Posterior vena cava (tissue), 2 donors: ENCODE measurements at regions not wholly inside any gene's neighbourhood (a gene's known extent, or its start where the extent isn't known, plus 50 kb on each side); places are given as distances from the start of the nearest gene placed in this dataset.

Experiments
- DNase-seq: peaks from one replicate; pipeline ENCODE4 v3.0.0-alpha.2; 2020; ENCODE audit warnings: low spot score
- intact Hi-C, 2 donors: fragments of 100-400 bp; cut with DNase I; formaldehyde crosslinking; loops; one replicate each; pipeline versions ENCODE4 v1.14.1 to v1.14.2; 2022 to 2023
- donor health status: DM: yes; HTN: yes; CAD: no.
- donor health status: DM: yes; HTN: yes; CAD: no.

DNA sequence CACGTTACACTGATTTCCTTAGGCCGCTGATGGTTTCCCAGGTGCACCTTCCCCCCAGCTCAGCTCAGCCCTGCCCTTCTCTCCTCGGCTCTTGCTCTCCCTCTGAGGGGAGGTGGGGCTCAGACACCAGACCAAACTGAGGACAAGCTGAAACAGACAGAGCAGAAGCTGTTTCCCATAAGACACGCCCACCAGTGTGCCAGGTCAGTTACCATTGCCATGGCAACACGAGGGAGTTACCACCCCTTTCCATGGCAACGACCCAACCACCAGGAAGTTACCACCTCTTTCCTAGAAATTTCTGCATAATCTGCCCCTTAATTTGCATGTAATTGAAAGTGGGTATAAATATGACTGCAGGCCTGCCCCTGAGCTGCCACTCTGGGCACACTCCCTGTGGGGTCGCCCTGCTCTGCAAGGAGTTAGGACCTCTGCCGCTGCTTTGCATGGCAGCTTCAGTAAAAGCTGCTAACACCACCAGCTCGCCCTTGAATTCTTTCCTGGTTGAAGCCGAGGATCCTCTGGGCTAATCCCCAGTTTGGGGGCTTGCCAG, 120.9 kb upstream of the SMIM21 start:
- DNase-seq: no peak
- intact Hi-C loops: no loop called here

DNA sequence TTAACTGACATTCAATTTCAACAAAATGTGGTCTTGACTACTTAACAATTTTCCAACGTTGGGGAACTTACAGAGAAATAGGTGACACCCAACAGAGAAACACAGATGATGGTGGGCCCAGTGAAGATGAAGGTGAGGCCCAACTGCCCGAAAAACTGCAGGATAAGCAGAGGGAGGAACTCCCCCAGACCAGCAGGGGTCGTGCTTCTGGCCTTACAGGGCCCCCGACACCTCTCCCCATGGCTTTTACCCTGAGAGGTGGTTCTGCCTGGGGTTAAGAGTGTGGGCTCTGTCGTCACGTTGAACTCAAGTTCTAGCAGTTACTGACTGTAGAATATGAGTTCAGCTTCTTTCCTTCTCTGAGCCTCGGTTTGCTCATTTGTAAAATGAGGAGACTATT, 119.5 kb upstream of the SMIM21 start:
- intact Hi-C loops: no loop called here
- DNase-seq: no peak

DNA sequence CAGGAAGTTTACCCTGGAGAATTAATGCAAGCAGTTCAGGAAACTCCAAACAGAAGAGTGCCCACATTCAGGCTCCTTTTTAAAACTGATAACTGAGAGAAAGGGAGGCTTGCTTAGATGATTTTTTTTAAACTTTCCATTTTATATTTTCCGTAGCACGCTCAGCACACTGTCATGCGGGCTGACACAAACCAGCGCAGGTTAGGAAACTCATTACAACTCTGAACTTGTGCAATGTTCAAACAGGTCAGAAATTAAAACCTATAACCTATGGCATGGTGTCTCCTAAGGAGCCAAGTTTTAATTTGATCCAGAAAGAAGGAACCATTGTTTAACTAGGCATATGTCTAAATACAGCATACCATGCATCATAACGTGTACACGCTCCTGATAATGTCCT, 117.7 kb upstream of the SMIM21 start:
- DNase-seq: no peak

DNA sequence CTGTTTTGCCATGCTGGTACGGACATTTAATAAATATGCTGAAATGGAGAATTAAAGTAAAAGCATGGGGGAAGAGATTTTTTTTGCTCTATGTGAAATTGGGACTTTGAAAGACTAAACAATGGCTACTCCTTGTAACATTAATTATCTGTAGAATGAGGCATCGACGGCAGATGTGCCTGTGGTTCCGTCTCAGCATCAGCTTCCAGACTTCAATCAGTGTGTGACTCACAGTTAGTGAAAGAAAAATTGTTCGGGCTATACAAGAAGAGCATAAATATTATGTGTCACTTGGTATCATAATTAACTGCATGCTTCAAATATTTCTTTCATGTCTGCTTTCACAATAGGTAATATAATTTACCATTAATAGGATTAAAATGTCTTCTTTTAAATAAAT, 117.0 kb upstream of the SMIM21 start:
- intact Hi-C loops: no loop called here
- no peak for DNase-seq

More for the DNA sequence above, 117.7 kb upstream of the SMIM21 start:
- intact Hi-C loops: no loop called here

DNA sequence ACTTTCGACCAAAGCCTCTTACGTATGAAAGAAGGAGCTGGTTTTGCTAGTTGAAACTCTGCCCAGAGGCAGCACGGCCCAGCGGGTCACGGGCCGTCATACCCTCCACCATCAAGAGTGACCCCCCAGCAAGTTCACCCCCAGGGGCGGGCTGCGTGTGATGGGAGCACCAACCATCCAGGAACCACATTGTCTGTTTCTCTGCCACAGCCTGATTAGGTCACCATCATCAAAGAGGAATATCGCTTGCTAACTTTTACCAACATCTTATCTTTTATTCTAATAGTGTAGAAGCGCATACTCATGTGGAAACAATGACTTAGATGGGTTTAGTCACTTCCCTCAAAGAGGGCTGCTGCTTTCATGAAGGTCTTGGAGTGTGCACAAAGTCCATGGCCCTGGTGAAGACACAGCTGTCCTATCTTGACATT, 116.6 kb upstream of the SMIM21 start:
- no peak for DNase-seq
- intact Hi-C loops: no loop called here

DNA sequence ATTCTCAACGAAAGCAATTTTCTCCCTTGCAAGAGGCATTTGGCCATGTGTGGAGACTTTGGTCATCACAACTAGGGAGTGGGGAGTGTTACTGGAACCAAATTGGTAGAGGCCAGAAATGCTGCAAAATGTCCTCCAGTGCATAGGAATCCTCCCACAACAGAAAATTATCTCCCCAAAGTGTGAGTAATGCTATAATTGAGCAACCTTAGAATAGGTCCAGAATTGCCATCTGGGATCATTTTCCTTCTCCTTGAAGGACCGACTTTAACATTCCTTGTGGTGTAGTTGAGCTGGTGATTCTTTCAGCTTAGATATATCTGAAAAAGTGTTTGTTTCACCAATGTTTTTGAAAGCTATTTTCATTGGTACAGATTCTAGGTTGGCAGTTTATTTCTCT, 111.2 kb upstream of the SMIM21 start:
- no peak for DNase-seq
- intact Hi-C loops: no loop called here

DNA sequence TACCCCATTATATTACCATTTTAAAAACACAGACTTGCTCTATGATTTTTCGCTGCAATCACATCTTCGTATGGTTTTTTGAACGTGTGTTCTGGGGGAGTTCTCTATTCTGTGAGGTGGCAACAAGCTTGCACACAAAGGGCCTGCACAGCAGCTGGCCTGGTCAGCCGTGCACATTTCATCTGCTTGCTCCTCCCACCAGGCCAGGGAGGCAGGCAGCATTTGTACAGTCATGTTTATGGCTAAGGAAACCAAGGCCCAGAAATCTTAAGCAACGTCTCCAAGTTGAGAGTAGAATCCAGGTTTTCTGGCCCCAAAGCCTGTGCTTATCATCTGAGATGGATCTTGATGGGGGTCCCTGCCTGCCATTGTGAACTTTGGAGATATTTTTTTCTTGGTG, 106.4 kb upstream of the SMIM21 start:
- intact Hi-C loops: no loop called here
- DNase-seq: no peak

DNA sequence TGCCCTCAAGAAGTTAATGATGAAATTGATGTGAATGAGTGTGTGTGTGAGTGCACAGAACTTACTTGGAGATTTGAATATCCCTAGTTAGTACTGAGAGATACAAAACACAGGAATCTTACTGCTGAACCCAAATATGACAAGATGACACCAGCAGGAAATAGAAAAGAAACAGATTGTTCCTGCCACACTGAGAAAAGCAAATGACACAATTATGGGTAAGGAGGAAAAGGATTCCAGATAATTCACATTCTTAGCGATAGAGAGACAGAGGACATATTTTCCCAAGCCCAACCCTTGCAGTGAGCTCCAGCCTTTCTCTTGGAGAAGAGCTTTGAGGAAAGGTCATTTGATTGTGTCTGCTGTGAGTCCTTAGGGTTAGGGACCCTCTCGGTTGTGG, 105.7 kb upstream of the SMIM21 start:
- no peak for DNase-seq
- intact Hi-C loops: no loop called here

DNA sequence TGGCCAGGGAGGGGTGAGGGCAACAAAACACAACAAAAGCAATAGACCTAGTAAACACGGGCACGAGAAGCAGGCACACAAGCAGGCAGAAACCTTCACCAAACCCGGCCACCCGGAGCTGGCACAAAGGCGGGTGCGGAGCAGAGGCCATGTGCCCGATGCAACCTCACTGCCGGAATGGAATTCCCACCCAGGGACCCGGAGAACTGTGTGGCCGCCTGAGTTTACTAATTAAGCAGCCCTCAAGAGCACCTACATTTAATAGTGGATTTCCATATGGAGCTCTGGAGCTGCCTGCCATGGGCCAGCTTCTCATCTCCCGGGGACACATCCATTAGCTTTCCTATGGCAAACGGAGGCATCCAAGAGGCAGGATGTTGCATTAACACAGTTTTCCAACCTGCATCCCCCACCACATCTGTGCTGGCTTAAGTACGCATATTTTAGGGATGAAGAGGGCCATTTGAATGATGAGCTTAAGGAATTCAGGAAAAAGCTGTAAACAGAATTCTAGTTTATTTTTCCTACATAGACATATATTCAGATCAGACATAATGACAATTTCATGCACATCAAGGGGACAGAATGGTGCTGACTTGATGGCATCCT, 104.5 kb upstream of the SMIM21 start:
- DNase-seq: peak; percentile 72
- intact Hi-C loops: no loop called here

DNA sequence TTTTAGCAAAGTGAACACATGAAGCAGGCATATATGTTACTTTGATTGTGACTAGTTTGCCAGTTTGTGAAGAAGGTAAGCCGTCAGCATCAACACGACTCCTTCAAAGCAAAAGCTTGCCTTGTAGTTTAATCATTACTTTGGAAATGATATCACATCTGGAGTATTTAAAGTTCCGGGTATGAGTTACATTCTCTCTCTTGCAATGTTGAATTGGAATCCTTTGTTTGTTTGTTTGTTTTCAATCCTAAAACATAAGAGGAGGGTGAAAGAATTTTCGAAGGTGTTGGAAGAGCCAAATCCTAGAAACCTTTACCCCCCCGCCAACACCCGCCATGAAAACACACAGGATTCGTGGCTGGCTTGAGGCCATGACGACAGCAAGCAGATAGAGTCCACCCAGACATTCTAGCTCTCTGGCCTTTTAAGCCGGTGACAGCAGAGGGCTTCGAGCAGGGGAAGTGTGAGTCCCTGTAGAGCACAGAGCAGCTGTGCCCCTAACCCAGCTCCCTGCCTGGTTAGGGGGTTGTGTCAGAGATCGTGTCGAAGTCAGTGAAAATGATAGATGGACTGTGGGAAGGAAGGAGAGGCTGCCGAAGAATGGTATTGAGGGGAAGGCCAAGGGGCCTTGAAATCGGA, 103.8 kb upstream of the SMIM21 start:
- no peak for DNase-seq
- intact Hi-C loops: no loop called here

DNA sequence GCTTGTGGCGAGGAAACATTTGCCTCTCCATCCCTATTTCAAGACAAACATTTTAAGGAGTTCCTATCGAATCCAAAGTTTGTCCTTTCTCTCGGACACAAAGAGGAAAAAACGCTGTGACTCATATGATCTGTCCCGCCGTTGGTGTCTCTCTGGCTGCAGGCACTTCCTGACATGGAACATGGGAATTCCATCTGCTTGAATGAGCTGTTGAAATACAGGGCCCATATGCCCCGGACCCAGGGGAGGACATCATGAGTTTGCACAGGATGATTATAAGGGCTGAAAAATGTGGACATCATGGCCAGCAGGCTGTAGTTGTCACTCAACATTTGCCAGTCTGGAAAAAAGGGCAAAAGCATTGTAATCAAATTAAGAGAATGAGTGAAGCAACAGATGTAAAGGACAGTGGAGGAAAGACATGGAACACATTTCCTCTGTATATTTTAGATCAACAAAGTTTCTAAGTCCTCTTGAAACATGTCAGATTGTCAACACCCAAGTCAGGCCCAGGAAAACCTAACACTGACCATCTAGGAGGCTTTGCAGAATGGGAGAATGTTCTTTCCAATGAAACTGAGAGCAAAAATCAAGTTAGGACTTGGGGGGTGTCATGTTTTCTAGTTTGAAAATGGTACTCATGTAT, 103.2 kb upstream of the SMIM21 start:
- no peak for DNase-seq
- intact Hi-C loops: no loop called here

DNA sequence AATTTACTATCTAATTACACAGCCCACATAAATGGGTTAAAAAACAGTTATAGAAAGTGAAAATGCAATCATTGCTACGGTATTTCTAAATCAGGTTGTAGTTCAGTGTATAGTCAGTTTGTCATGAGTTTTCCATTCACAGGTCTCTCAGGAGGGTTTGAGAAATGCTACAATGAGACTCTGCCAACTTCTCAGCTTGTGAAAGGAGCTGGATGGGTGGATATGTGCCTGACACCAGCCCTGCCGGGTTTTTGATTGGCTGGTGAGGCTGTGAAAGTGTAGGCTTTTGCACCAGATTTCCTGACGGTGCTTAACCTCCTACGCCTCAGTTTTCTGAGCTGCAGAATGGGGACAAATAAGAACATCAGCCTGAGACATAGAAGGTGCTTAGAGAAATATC, 102.6 kb upstream of the SMIM21 start:
- DNase-seq: no peak
- intact Hi-C loops: no loop called here

DNA sequence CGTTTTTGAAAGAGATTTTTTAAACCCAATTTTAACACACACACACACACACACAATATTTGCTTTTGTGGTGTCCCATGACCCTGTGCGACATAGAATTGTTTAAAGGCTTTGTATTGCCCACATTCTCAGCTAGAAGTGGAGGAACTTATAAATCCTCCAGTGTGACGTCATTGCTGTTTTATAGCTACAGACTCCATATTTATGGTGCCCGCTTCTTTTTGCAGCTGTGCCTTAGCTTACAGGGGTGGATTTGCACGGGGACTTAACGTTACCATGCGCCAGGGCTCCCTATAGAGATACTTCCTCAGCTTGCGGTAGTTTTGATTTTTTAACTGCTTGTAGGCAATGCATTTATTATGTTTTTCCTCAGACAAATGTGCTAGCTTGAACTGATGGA, 101.9 kb upstream of the SMIM21 start:
- intact Hi-C loops: no loop called here
- DNase-seq: no peak

DNA sequence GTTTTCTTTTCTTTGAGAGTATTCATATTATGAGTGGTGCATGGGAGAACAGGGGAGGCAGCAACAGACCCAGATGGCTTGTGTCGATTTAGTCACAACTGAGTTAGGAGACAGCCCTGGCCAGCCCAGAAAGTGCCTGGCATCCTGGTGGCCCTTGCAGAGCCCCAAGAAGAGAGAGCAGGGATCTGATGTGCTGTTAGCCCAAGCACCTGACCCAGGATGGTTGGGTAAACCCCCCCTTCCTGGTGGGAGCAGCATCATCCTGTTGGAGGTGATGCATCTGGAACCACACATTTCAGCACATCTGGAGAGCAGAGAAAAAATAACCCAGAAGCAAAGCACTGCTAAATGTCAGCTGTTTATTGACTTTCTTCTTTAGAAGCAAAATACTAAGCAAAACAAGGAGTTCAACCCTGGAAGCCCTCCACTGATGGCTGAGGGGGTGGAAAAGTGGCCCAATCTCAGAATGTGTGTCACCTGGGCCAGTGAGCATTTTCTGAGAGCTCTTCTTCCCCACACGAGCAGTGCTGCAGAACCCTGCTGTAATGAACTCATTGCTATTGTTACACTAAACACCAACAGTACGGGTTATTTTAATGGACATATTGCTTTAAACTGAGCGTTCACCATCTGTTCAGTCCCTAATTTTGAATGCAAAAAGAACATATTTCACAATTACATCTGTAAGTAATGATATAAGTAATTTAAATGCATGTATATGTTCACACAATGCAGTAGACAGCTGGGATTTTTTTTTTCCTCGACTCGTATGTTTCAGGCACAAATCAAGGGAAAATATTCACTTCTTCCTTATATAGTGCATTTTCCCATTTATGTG, 100.6 kb upstream of the SMIM21 start:
- intact Hi-C loops: no loop called here
- no peak for DNase-seq

DNA sequence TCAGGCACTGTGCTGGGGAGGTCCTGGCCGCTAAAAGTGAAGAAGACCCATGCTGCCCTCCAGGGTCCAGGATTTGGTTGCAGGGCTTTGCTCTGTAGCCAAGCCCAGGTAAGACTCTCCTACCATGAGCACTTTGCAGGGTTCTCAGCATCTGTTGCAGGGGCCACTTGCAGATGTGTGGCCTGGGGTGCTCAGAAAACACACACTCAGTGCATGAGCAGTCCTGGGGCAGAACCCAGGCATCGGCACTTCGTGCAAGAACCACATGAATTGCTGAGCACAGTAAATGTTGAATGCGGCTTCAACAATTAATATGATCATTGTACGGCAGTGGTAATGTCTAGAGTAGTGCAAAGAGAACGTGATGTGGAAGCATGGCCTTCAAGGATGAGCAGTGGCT, 98.5 kb upstream of the SMIM21 start:
- intact Hi-C loops: no loop called here
- DNase-seq: no peak

DNA sequence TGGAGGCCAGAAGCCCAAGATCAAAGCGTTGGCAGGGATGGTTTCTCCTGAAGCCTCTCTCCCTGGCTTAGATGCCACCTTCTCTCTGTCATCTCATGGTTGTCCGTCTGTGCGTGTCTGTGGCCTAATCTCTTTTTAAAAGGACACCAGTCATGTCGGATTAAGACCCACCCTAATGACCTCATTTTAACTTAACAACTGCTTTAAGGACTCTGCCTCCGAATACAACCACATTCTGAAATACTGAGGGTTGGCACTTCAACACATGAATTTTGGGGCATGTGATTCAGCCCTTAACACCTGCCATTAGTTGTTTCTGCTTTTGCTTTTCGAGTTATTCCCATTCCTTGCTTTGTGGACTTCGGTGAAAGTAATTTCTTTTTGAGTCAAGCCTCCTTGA, 97.8 kb upstream of the SMIM21 start:
- DNase-seq: no peak

DNA sequence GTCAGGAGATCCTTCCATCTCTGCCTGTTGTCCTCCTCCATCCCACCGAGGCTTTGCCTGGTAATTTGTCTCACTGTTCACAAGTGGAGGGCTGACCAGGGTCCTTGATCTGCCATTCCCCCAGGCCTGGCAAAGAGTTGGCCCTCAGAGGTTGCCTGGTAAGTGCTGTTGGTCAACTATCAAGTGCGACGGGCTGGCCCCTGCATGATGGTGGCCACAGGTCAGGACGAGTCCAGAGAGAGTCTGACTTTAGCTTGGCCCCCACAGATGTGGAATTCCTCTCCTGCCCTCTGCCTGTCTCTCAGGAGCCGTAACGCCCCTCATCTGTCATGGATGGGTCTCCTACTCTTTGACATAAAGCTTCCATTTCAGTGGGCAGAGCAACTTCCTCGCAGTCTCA, 97.3 kb upstream of the SMIM21 start:
- intact Hi-C loops: no loop called here
- DNase-seq: no peak

More for the DNA sequence above, 97.8 kb upstream of the SMIM21 start:
- intact Hi-C loops: no loop called here

DNA sequence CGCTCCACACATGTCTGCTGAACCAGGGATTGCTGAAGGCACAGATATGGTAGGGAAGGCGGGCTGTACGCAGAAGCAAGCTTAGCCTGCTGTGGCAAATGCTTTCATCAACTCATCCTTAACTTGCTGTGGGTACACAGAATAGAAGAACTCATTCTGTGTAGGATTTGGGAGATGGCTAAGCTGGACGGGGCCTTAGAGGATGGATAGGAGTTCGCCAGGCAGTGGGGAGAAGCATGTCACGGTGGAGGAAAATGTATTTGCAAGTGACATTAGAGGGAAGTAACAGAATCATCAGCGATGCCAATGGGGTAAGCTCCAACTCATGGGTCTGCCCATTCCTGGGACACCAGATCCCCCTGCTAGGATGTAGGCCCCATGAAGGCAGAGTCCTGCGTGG, 96.7 kb upstream of the SMIM21 start:
- intact Hi-C loops: no loop called here
- no peak for DNase-seq

DNA sequence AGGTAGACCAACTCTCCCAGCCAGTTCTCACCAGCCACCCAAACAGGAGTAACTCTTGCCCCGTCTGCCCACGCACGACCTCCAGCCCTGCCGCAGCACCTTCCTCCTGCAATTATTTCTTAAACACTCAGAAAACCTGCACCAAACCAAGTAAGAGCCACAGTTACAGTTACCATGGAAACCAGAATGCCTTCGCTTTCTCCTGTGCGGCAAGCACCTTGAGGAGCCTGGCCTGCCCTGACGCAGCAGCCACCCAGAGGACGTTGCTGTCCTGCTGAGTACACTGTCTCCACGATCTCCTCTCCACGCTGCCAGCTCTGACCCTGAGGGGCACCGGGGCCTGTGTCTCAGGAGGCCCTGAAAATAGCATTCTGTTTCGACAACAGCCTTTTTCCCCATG, 94.3 kb upstream of the SMIM21 start:
- intact Hi-C loops: no loop called here
- no peak for DNase-seq

DNA sequence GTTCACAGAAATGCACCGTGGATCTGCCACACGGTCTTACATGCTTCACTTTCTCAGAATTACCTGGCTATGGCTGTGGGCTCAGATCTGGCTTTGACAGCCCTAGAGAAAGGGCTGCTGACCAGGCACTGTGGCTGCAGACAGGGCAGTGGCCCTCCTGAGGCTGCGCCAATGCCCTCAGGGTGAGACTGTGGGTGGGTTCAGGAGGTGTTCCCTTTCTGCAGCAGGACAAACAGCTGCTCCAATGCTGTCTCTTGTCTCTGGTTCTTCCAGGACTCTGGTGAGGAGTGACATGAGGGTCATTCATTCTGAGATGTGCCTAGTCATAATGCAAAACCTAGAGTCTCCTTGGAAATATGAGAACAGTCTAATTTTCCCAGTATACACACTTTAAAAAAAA, 90.5 kb upstream of the SMIM21 start:
- intact Hi-C loops: no loop called here

More for the DNA sequence above, 90.5 kb upstream of the SMIM21 start:
- no peak for DNase-seq
